Spleen (tissue), 11 donors: ENCODE measurements at regions not wholly inside any gene's neighbourhood (a gene's known extent, or its start where the extent isn't known, plus 50 kb on each side); places are given as distances from the start of the nearest gene placed in this dataset.

Source experiments
- DNase-seq: peaks from one replicate; pipeline ENCODE4 v3.0.0-alpha.2; 2020
- H3K27ac ChIP-seq, 8 donors: fragments of 200-600 bp; sonication (generic) in 7 of 8; 1 replicate in 4 of 8; 2 replicates in 4 of 8; pipeline versions ENCODE4 v1.5.0 to v1.8.0; 2016 to 2021; ENCODE audit warnings: inconsistent platforms in 4 of 8, mild to moderate bottlenecking in 4 of 8, moderate library complexity in 1 of 8
- H3K27me3 ChIP-seq, 7 donors: fragments of 200-600 bp; sonication (generic) in 6 of 7; replicated peaks in 1 of 7; 1 replicate in 4 of 7; 2 replicates in 3 of 7; pipeline versions ENCODE4 v1.5.0 to v1.8.0; 2016 to 2021; ENCODE audit warnings: inconsistent platforms in 3 of 7, mild to moderate bottlenecking in 1 of 7
- H3K36me3 ChIP-seq, 6 donors: fragments of 200-600 bp; sonication (generic) in 5 of 6; 1 replicate in 4 of 6; 2 replicates in 2 of 6; pipeline versions ENCODE4 v1.5.0 to v1.8.0; 2016 to 2021; ENCODE audit warnings: inconsistent platforms in 2 of 6
- H3K4me1 ChIP-seq, 6 donors: fragments of 200-600 bp; sonication (generic) in 5 of 6; 1 replicate in 3 of 6; 2 replicates in 3 of 6; pipeline versions ENCODE4 v1.5.0 to v1.8.0; 2016 to 2021; ENCODE audit warnings: inconsistent platforms in 3 of 6
- H3K4me3 ChIP-seq, 8 donors: fragments of 200-600 bp; sonication (generic) in 7 of 8; 1 replicate in 4 of 8; 2 replicates in 4 of 8; pipeline versions ENCODE4 v1.5.0 to v1.8.0; 2016 to 2021; ENCODE audit warnings: inconsistent platforms in 4 of 8, mild to moderate bottlenecking in 4 of 8, moderate library complexity in 2 of 8
- H3K9me3 ChIP-seq, 8 donors: fragments of 200-600 bp; sonication (generic) in 7 of 8; 1 replicate in 4 of 8; 2 replicates in 4 of 8; pipeline versions ENCODE4 v1.5.0 to v1.8.0; 2016 to 2021; ENCODE audit warnings: inconsistent platforms in 4 of 8
- POLR2A ChIP-seq, 3 donors: fragments of 450-650 bp; IDR thresholded peaks; one replicate each; pipeline ENCODE4 v1.5.1; 2017; ENCODE audit warnings: antibody characterized with exemption in 3 of 3, mild to moderate bottlenecking in 1 of 3
- POLR2AphosphoS5 ChIP-seq, 3 donors: sonication (generic); formaldehyde crosslinking; IDR thresholded peaks; one replicate each; pipeline ENCODE4 v1.5.1; 2017; ENCODE audit warnings: antibody characterized with exemption in 3 of 3
- WGBS, 5 donors: extraction: QIAGEN DNeasy Blood & Tissue Kit in 3 of 5; methylation state at CpG; one replicate each; pipeline versions ENCODE4 v1.1.5 to v1.1.7; 2013 to 2018; 5-methylcytosine and 5-hydroxymethylcytosine counted together
- intact Hi-C: fragments of 100-400 bp; cut with DNase I; formaldehyde crosslinking; loops from one replicate; pipeline ENCODE4 v1.15.0; 2023; ENCODE audit warnings: low total_unique reads
- TF ChIP-seq, protein P1 (sequence below), 11 experiments: fragments of 200-600 bp in 7 of 11; fragments of 450-650 bp in 4 of 11; sonication (generic) in 4 of 11; IDR thresholded peaks in 8 of 11; conservative IDR thresholded peaks in 3 of 11; 1 replicate in 7 of 11; 2 replicates in 4 of 11; pipeline versions ENCODE4 v1.4.0 to v1.8.0; 2016 to 2021; ENCODE audit warnings: antibody characterized with exemption in 11 of 11, inconsistent platforms in 4 of 11, mild to moderate bottlenecking in 1 of 11
- donor health status: healthy with polysubstance abuse.
- donor health status: DM: no; HTN: no; CAD: no; lungs with moderate emphysema.
- donor health status: DM: no; HTN: no; CAD: no.
- donor health status: Bipolar disorder and iron deficiency.
- donor health status: healthy.
- donor health status: DM: no; HTN: no; CAD: no.
- donor health status: DM: yes; HTN: yes; CAD: no.

DNA sequence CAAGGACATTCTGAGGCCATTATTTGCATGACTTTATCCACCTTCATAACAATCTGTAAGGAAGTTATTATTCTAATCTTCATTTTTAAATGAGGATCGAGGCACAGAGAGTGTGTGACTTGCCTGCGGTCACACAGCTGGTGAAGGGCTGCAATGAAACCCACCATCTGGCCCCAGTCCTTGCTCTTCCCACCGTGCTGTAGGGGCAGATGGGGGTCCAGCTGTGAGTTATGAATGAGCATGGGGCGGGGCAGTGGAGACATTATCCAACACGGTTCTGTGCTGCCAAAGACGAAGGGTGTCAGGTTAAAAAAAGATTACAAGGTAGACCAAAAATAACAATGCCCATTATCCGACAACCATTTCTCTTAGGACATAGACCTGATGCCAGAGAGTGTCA, 417.5 kb upstream of the MGMT start:
- H3K36me3 ChIP-seq = no peaks in the 10 kb centered on the region
- WGBS, 5 donors = 82 to 93% (median 87%) methylated on average over 7 of the region's 7 CpGs
- no peaks in the 10 kb centered on the region for H3K9me3 ChIP-seq
- no peak overlapping the region for H3K27ac ChIP-seq
- H3K4me1 ChIP-seq = no peaks in the 10 kb centered on the region
- TF ChIP-seq POLR2AphosphoS5 (IDR thresholded peaks at IDR 0.05) = no peak
- TF ChIP-seq, protein P1, sequence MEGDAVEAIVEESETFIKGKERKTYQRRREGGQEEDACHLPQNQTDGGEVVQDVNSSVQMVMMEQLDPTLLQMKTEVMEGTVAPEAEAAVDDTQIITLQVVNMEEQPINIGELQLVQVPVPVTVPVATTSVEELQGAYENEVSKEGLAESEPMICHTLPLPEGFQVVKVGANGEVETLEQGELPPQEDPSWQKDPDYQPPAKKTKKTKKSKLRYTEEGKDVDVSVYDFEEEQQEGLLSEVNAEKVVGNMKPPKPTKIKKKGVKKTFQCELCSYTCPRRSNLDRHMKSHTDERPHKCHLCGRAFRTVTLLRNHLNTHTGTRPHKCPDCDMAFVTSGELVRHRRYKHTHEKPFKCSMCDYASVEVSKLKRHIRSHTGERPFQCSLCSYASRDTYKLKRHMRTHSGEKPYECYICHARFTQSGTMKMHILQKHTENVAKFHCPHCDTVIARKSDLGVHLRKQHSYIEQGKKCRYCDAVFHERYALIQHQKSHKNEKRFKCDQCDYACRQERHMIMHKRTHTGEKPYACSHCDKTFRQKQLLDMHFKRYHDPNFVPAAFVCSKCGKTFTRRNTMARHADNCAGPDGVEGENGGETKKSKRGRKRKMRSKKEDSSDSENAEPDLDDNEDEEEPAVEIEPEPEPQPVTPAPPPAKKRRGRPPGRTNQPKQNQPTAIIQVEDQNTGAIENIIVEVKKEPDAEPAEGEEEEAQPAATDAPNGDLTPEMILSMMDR (IDR thresholded peaks at IDR 0.05 in 8 of 11, conservative IDR thresholded peaks at IDR 0.05 in 3 of 11) = no peak
- no peak for TF ChIP-seq POLR2A (IDR thresholded peaks at IDR 0.05)
- H3K27me3 ChIP-seq = peaks cover 0 to 15% (median 0%) of the 10 kb centered on the region in 7 donors
- DNase-seq = no peak
- intact Hi-C loops = no loop called here
- H3K4me3 ChIP-seq = no peak overlapping the region

DNA sequence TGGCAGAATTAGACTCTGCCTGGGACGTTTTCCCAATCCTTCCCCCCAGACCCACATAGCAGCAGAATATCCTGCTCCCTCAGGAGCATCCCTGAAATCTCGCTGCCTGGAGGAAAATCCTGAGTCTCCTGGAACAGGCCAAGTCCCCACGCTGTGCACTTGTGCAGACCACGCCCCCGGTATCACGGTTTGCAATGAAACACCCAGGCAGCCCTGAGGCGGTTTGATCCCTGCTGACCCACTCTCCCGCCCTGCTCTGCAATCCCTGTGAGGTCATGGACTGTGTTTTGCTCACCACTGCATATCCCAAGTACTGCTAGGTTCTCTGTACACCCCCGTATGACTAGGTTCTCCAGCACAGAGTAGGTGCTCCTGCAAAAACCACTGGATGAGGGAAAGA, 411.8 kb upstream of the MGMT start:
- intact Hi-C loops = no loop called here
- DNase-seq = no peak
- no peaks in the 10 kb centered on the region for H3K9me3 ChIP-seq
- no peak overlapping the region for H3K4me3 ChIP-seq
- TF ChIP-seq POLR2A (IDR thresholded peaks at IDR 0.05) (no peak), POLR2AphosphoS5 (IDR thresholded peaks at IDR 0.05) (no peak)
- TF ChIP-seq, protein P1 (IDR thresholded peaks at IDR 0.05 in 8 of 11, conservative IDR thresholded peaks at IDR 0.05 in 3 of 11) = no peak
- peaks cover 0 to 20% (median 0%) of the 10 kb centered on the region in 6 donors for H3K4me1 ChIP-seq
- 81 to 91% (median 87%) methylated on average over 8 to 9 of the region's 9 CpGs for WGBS, 5 donors
- no peak overlapping the region for H3K27ac ChIP-seq
- no peaks in the 10 kb centered on the region for H3K36me3 ChIP-seq
- H3K27me3 ChIP-seq = peaks cover 0 to 13% (median 0%) of the 10 kb centered on the region in 7 donors

DNA sequence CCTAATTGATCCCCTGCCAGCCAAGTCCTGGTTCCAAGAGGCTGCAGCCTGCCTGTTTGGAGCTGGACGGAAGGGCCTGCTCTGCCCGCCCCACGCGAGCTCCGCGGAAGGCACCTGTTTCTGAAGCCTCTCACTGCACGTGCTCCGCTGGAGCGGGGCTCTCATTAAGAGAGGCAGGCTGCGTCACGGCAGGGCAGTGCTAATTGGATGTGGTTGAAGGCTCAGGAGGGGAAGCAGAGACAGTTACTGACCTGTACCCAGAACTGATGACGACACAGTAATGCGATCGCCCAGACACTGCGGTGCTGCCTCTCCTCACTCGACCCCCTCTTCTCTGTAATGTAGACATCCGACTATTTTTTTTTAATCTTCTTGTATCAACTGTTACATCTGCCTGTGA, 411.1 kb upstream of the MGMT start:
- Histone ChIP-seq H3K4me3 (no peak overlapping the region), H3K4me1 (peaks cover 0 to 20% (median 0%) of the 10 kb centered on the region in 6 donors), H3K27me3 (peaks cover 0 to 13% (median 0%) of the 10 kb centered on the region in 7 donors), H3K27ac (no peak overlapping the region), H3K36me3 (no peaks in the 10 kb centered on the region), H3K9me3 (no peaks in the 10 kb centered on the region)
- intact Hi-C loops = no loop called here
- TF ChIP-seq, protein P1 (IDR thresholded peaks at IDR 0.05 in 8 of 11, conservative IDR thresholded peaks at IDR 0.05 in 3 of 11) = no peak
- no peak for TF ChIP-seq POLR2AphosphoS5 (IDR thresholded peaks at IDR 0.05)
- no peak for TF ChIP-seq POLR2A (IDR thresholded peaks at IDR 0.05)
- DNase-seq = no peak
- WGBS, 5 donors = 85 to 90% (median 86%) methylated on average over 15 to 17 of the region's 17 CpGs

DNA sequence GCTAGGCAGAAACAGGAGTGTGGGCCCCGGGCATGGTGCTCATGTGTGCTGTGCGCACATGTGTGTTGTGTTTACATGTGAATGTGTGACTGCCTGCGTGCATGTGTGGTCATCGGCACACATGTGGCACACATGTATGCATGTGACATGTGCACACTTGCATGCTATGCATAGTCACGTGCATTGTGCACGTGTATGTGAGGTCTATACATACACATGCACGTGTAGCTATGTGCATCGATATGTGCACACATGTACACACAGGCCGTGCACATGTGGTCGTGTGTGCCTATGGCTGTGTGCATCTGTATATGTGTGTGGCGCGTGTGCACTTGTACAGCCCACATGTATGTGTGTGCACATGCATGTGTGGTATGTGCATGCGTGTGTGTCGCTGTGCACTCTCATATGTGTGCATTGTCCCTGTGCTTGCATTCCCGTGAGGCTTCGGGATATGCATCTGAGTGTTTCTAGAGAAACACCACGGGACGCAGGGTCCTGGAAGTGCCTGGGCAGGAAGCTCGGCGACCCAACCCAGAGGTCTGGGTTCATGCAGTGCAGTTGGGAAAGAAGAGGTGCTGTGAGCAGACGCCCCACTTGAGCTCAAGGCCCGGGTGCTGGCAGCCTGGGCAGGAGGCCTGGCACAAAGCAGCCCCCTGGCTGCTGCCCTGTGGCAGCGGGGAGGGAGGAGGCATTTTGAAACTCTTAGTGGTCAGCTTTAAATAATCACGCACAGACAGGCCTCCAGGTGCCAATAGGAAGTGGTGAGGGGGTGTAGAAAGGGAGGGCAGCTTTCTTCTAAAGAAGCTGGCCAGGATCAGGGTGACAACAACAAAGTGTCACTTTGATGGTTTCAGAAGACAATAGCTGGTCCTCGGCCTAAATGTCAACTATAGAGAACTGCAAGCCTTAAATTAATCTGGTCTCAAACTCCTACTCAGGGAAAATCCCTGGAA, 410.0 kb upstream of the MGMT start:
- TF ChIP-seq POLR2A (IDR thresholded peaks at IDR 0.05) = no peak
- TF ChIP-seq POLR2AphosphoS5 (IDR thresholded peaks at IDR 0.05) = no peak
- TF ChIP-seq, protein P1 (IDR thresholded peaks at IDR 0.05 in 8 of 11, conservative IDR thresholded peaks at IDR 0.05 in 3 of 11) = no peak
- DNase-seq = no peak
- no peak overlapping the region for H3K4me3 ChIP-seq
- H3K36me3 ChIP-seq = no peaks in the 10 kb centered on the region
- no peak overlapping the region for H3K27ac ChIP-seq
- peaks cover 0 to 13% (median 0%) of the 10 kb centered on the region in 7 donors for H3K27me3 ChIP-seq
- H3K9me3 ChIP-seq = no peaks in the 10 kb centered on the region
- H3K4me1 ChIP-seq = peaks cover 0 to 20% (median 0%) of the 10 kb centered on the region in 6 donors
- 75 to 83% (median 76%) methylated on average over 23 to 25 of the region's 25 CpGs for WGBS, 5 donors
- intact Hi-C loops = no loop called here
